MV-4-11 (cell line): ENCODE measurements at regions not wholly inside any gene's neighbourhood (a gene's known extent, or its start where the extent isn't known, plus 50 kb on each side); places are given as distances from the start of the nearest gene placed in this dataset.
"Not testable (repeated sequence)": the region's sequence is repeated elsewhere in the genome, so short reads cannot be mapped to it uniquely, and the experiment has no call there.

Experiments
- DNase-seq: peaks from one replicate; lab custom pipeline; 2025; lab: John Stamatoyannopoulos, UW

- DNase-seq = no peak
Measured at GRCh38 chr4:55028196-55028595, 97.2 kb downstream of the KDR start.

GRCh38 chr4:55027596-55027995, 97.8 kb downstream of the KDR start:
- DNase-seq = no peak

DNA sequence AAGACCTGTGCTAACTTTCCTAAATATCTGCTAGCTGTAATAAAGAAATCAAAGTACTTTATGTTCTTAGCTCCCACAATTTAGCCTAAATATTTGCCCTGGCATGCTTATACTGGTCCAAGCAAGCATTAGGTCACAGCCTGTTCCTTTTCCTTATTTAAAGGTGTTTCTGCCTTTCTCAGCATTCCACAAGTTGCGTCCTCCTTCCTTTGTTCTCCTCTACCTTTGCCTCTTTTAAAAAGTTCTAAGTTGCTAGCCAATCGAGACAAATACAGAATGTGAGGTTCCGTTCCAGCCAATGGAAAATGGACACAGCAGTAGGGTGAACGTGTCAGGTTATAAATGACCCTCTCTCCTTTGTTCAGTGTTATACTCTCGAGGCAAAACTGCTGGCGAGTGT, 99.9 kb downstream of the KDR start:
- DNase-seq = not testable (repeated sequence)

DNA sequence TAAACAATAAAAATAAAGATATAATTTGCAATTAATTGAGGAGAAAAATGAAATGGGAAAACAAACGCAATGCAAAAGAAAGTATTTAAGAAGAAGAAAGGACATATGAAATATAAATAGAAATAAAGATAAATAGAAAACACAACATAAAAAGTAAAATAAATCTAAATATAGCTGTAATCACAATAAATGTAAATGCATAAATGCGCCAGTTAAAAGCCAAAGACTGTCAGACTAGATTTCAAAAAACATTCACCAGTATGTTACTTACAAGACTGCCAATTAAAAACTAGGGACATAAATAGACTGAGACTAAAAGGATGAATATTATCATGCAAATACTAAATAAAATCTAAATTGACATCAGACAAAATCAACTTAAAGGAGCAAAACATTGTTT, 102.4 kb downstream of the KDR start:
- no peak for DNase-seq

- DNase-seq = no peak
Measured at GRCh38 chr4:55021214-55021613, 104.2 kb downstream of the KDR start.

DNA sequence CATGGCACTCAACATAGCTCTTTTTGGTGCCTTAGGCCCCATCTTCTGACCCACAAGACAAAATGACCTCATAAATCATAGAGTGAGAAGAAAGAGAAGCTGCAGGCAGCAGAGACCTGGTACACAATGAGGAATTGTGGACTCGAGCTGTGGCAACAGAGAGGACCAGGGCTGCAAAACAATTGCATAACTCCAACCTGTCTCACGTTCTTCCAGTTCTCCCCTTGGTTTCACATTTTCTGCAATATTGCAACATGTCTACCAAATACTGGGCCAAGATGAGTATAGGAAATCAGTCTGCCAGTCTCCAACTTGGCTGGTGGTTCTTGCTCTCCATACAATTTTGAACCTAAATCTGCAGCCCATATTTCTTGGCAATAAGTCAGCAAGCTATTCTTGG, 105.3 kb downstream of the KDR start:
- no peak for DNase-seq

GRCh38 chr4:55018978-55019377, 106.4 kb downstream of the KDR start:
- DNase-seq = no peak

GRCh38 chr4:55018521-55018920, 106.9 kb downstream of the KDR start:
- DNase-seq = no peak

DNA sequence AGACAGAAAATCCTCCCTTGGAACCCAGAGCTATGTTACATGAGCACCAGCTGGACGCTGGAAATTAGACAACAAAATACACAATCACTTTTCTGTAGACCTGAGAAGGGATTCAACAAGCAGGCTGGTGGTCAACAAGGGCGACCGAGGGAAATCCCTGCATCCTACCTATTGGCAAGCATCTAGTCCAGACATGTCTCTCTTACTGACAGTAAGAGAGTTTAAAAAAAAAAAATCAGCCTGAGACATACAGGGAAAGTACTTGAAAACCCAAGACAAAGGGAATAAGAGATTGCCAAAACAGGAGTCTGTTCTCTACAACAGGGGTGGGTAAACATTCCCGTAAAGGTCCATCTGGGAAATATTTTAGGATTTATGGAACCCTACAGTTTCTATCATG, 108.0 kb downstream of the KDR start:
- DNase-seq = no peak

DNA sequence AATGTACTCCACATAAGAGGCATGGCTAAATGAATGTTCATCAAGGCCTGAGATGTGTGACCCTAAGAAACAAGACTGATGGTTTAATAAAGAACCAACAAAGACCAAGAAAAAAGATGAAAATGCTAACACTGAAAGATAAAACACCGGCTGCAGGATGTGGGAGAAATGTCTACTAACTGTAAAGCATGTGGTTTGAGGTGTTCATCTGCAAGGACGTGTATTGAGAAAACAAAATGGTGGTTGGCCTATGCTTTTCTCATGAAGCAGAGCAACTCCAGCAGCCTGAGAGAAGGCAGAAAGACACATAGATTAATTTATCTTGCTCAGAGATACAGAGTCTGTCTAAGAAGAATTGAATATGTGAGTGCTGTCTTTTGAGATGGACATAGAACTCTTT, 109.3 kb downstream of the KDR start:
- no peak for DNase-seq

DNA sequence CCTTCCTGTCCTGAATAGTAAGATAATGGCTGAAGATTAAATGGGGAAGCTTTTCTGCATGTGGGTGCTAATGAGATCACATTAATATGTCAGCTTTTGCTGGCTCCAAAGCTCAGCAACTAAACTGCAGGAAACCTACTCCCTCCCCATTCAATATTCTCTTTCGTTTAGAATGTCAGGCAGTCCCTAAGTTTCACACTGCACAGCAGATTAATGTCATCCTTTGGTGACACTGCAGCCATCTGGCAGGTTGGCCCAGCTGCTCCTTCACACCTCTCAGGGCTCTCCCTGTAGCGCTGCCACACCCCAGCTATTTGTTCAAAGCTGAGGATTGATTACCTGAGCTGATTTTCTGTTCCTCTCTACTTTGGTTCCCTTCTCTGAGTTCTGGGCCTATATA, 110.5 kb downstream of the KDR start:
- no peak for DNase-seq

- no peak for DNase-seq
Measured at GRCh38 chr4:55013431-55013955, 111.9 kb downstream of the KDR start.

DNA sequence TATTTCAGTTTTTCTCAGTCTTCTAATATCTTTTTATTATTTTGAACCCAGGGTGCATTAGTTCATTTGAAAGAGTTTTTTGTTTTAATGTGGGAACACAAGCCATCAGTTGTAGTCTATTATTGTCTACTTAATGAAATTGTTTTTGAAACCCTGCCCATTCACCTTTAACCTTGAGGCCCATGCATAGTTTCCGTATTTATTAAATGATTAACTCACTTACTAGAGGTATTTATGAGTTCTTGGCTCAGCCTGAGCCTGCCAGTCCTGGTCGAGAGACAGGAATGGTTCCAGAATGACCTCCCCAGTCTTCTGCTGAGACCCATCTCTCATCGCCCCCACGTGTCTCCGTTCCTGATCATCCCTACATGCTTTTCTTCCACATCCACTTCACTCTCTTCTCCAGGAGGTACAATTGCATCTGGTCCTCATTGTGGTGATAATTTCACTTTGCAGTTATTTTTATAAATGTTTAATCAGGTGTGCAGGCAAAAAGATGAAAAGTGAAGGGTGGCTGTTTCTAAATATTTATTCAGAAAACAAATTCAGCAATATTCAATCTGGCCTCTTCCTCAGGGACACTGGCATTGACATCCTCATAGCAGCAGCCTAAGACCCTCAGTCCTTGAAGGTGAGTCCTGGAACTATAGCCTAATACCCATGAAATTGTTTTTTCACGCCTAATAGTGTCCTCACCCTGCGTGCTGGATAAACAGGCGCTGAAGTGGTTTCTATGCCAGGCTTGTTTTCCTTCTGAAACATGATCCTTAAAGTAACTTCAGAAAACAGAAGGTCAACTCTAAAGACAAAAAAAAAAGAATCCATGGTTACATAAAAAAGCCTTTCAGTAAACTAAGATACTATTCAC, 112.8 kb downstream of the KDR start:
- no peak for DNase-seq

DNA sequence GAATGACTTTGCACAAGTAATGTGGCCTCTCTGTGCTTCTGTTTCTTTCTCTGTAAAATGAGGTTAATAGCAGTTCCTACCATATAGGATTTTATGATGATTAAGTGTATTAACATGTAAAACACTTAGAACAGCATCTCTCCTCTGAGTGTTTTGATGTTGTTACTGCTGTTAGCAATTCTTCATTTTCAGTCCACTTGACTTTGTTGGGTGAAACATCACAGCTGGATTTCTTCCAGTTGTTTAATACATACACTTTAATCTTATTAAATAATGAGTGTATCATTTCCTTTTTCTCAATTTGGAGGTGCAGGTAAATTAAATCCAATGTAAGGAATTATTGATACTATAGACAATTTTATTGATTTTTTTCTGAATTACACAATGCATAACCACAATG, 113.6 kb downstream of the KDR start:
- DNase-seq = no peak

- no peak for DNase-seq
Measured at GRCh38 chr4:55010550-55010949, 114.8 kb downstream of the KDR start.

GRCh38 chr4:55008166-55009056, 117.0 kb downstream of the KDR start:
- DNase-seq = no peak

GRCh38 chr4:55005910-55006309, 119.5 kb downstream of the KDR start:
- no peak for DNase-seq

- no peak for DNase-seq
Measured at GRCh38 chr4:55004831-55005230, 120.6 kb downstream of the KDR start.

DNA sequence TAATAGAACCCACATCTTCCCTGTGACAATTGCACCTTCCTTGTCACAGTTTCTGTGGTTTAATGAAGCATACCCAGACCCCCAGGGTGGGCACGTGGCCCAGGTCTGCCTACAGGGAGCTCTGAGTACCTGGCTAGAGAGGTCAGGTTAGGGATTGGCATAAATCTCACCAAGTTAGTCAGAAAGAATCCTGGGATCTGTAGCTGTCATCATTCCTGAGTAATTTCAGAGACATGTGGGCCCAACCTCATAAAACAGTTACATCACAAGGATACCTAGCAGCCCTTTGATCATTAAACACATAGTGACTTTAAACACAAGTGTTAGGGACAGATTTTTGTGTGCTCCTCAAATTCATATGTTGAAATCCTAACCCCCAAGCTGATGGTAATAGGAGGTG, 123.0 kb downstream of the KDR start:
- DNase-seq = no peak

GRCh38 chr4:55001538-55001937, 123.9 kb downstream of the KDR start:
- DNase-seq = no peak

DNA sequence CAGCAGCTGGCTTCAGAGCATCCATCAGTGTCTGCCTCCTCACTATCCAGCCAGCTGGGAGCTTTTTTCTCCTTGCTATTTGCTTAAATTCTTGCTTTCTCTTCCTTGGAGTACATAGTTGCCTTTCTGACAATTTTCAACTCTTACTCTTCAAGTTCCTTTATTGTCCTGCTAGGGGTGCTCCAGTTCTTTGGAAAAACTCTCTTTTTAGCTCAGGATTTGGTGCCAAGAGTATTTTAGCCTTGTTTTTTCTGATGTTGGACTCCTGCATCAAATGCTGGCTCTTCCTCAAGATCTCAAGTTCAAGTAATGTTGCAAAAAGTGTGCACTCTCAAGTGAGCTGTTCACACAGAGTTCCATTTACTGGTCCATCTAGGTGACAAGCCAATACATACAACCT, 126.4 kb downstream of the KDR start:
- no peak for DNase-seq

DNA sequence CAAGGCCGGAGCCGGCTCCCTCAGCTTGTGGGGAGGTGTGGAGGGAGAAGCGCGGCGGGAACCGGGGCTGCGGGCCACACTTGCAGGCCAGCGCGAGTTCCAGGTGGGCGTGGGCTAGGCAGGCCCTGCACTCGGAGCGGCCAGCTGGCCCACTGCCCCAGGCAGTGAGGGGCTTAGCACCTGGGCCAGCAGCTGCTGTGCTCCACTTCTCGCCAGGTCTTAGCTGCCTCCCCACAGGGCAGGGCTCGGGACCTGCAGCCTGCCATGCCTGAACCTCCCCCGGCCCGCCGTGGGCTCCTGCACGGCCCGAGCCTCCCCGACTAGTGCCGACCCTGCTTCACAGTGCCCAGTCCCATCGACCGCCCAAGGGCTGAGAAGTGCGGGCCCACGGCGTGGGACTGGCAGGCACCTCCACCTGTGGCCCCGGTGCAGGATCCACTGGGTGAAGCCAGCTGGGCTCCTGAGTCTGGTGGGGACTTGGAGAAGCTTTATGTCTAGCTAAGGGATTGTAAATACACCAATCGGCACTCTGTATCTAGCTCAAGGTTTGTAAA, 131.8 kb downstream of the KDR start:
- DNase-seq = not testable (repeated sequence)

GRCh38 chr4:54992266-54992665, 133.1 kb downstream of the KDR start:
- DNase-seq = no peak
